Caco-2 (cell line): ENCODE measurements at regions not wholly inside any gene's neighbourhood (a gene's known extent, or its start where the extent isn't known, plus 50 kb on each side); places are given as distances from the start of the nearest gene placed in this dataset.

Experiments
- BruUV-seq: library from RNA; stranded (reverse); fragments of 400-500 nt; replicated peaks from 2 replicates; lab custom pipeline; 2021; lab: Mats Ljungman, UMichigan
- CTCF ChIA-PET: fragments of 300-600 bp; sonication (Branson Sonifier 250); formaldehyde crosslinking; loops from one replicate; lab custom pipeline; 2022; ENCODE audit warnings: antibody characterized with exemption; lab: Charles Lee
- POLR2A ChIA-PET: fragments of 300-600 bp; sonication (Branson Sonifier 250); formaldehyde crosslinking; loops from one replicate; lab custom pipeline; 2022; ENCODE audit warnings: antibody characterized with exemption; lab: Charles Lee
- DNase-seq, 2 experiments: peaks; one replicate each; pipeline versions ENCODE4 v3.0.0 to v3.0.0-alpha.2; 2020 to 2022
- H3K27me3 ChIP-seq: replicated peaks from 2 replicates; pipeline ENCODE4 v1.6.0; 2011; ENCODE audit warnings: low read length; ENCODE audit not compliant: control insufficient read depth, insufficient read depth
- H3K36me3 ChIP-seq: 2 replicates; pipeline ENCODE4 v1.5.1; 2011; ENCODE audit warnings: low read length; ENCODE audit not compliant: control insufficient read depth, insufficient read depth
- H3K4me1 ChIP-seq: fragments of 250-450 bp; sonication (Bioruptor Pico); 2 replicates; pipeline ENCODE4 v1.5.1; 2020; ENCODE audit warnings: mild to moderate bottlenecking
- H3K4me3 ChIP-seq: 2 replicates; pipeline ENCODE4 v1.5.1; 2011; ENCODE audit warnings: low read depth, mild to moderate bottlenecking, control low read depth, low read length
- H3K9me3 ChIP-seq: fragments of 250-450 bp; sonication (Bioruptor Pico); 2 replicates; pipeline ENCODE4 v1.5.1; 2020; ENCODE audit warnings: mild to moderate bottlenecking, moderate library complexity
- H3K27ac Mint-ChIP-seq: one replicate; pipeline ENCODE4 v1.8.0; 2022; ENCODE audit warnings: mixed read lengths; ENCODE audit not compliant: unreplicated experiment
- H3K27me3 Mint-ChIP-seq: one replicate; pipeline ENCODE4 v1.8.0; 2022; ENCODE audit warnings: mixed read lengths; ENCODE audit not compliant: insufficient read depth, unreplicated experiment
- H3K36me3 Mint-ChIP-seq: one replicate; pipeline ENCODE4 v1.8.0; 2022; ENCODE audit warnings: mild to moderate bottlenecking, mixed read lengths; ENCODE audit not compliant: insufficient read depth, unreplicated experiment
- H3K4me1 Mint-ChIP-seq: one replicate; pipeline ENCODE4 v1.8.0; 2022; ENCODE audit warnings: low read depth, mixed read lengths; ENCODE audit not compliant: unreplicated experiment
- H3K4me3 Mint-ChIP-seq: one replicate; pipeline ENCODE4 v1.8.0; 2022; ENCODE audit warnings: mild to moderate bottlenecking, moderate library complexity, mixed read lengths; ENCODE audit not compliant: unreplicated experiment
- H3K9me3 Mint-ChIP-seq: one replicate; pipeline ENCODE4 v1.8.0; 2022; ENCODE audit warnings: mixed read lengths; ENCODE audit not compliant: unreplicated experiment
- intact Hi-C: fragments of 100-400 bp; cut with micrococcal nuclease; formaldehyde crosslinking; loops from one replicate; pipeline ENCODE4 v1.10.0; 2022; ENCODE audit not compliant: unreplicated experiment
- TF ChIP-seq, protein P1 (sequence below), 2 experiments: fragments of 200-600 bp in 1 of 2; IDR thresholded peaks; 1 replicate in 1 of 2; 2 replicates in 1 of 2; pipeline versions ENCODE4 v1.5.1 to v1.8.0; 2011 to 2022; ENCODE audit warnings: antibody characterized with exemption in 1 of 2, control low read depth in 1 of 2, inconsistent platforms in 1 of 2, low read depth in 1 of 2, low read length in 1 of 2, mild to moderate bottlenecking in 1 of 2, moderate library complexity in 1 of 2; ENCODE audit not compliant: insufficient read depth in 1 of 2, severe bottlenecking in 1 of 2, unreplicated experiment in 1 of 2

DNA sequence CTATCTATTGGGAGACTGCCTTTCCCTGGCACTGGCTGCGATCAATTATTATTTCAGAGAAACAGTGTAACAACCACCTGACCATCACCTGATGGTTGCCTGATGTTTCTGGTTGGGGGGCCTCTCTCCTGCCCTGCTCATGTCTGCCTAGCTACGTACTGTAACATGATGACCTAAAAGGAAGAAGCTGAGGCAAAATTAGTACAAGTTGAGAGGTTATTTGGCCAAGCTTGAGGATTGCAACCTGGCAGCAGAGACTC is 58.3 kb downstream of the OLFML3 start:
- H3K36me3 ChIP-seq: no peaks in the 10 kb centered on the region
- CTCF ChIA-PET: no interaction called here
- BruUV-seq: no TSS peak

DNA sequence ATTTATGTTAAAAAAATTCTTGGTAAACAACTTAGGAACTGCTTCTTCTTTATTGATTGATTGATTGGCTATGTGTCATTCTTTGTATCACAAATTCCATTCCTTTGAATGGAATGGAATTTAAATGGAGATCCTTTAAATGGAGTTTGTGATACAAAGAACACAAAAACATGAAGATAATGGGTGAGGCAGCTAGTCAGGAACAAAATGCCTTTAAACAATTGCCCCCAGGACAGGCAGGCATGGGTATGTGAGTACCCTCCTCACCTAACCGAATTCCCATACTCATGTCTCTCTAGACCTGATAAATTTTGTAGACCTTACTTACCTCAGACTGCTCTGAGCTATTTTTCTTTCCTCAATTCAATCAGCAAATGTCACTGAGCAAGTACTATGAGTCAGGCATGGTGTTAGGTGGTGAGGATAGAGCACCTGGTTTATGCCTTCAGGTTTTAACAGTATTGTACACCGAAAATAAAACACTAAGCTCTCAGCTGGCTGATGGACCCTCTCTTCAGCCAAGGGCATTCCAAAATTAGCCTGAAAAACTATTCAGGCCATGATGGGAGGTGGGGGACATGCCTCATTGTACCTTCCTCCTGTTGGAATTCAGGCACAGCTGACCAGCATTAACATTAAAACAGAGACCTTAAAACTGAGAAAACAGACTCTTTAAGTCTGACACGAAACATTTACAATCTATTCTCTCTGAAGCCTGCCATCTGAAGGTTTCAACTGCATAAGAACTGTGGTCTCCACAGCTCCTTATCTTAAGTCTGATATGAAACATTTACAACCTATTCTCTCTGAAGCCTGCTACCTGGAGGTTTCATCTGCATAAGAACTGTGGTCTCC is 58.9 kb downstream of the OLFML3 start:
- Mint-ChIP-seq H3K27me3 (no peaks in the 10 kb centered on the region), H3K36me3 (no peaks in the 10 kb centered on the region), H3K4me1 (no peaks in the 10 kb centered on the region), H3K9me3 (no peaks in the 10 kb centered on the region), H3K27ac (no peak overlapping the region), H3K4me3 (no peak overlapping the region)
- ChIA-PET CTCF (no interaction called here), POLR2A (no interaction called here)
- no peak for DNase-seq
- Histone ChIP-seq H3K27me3 (no peaks in the 10 kb centered on the region), H3K36me3 (no peaks in the 10 kb centered on the region), H3K4me1 (peaks cover 25% of the 10 kb centered on the region), H3K9me3 (peaks cover 4% of the 10 kb centered on the region; the same call in 1 of the 2 replicates), H3K4me3 (no peak overlapping the region)
- intact Hi-C loops: no loop called here
- TF ChIP-seq, protein P1, sequence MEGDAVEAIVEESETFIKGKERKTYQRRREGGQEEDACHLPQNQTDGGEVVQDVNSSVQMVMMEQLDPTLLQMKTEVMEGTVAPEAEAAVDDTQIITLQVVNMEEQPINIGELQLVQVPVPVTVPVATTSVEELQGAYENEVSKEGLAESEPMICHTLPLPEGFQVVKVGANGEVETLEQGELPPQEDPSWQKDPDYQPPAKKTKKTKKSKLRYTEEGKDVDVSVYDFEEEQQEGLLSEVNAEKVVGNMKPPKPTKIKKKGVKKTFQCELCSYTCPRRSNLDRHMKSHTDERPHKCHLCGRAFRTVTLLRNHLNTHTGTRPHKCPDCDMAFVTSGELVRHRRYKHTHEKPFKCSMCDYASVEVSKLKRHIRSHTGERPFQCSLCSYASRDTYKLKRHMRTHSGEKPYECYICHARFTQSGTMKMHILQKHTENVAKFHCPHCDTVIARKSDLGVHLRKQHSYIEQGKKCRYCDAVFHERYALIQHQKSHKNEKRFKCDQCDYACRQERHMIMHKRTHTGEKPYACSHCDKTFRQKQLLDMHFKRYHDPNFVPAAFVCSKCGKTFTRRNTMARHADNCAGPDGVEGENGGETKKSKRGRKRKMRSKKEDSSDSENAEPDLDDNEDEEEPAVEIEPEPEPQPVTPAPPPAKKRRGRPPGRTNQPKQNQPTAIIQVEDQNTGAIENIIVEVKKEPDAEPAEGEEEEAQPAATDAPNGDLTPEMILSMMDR (IDR thresholded peaks at IDR 0.05; ENCODE audit: insufficient read depth in 1 of 2, low read depth in 1 of 2, low read length in 1 of 2, severe bottlenecking in 1 of 2, unreplicated experiment in 1 of 2): no peak
- no TSS peak for BruUV-seq

More for the DNA sequence above, 58.3 kb downstream of the OLFML3 start:
- peaks cover 9% of the 10 kb centered on the region; the same call in 1 of the 2 replicates for H3K9me3 ChIP-seq
- intact Hi-C loops: no loop called here
- no peak overlapping the region for H3K4me3 Mint-ChIP-seq
- H3K4me3 ChIP-seq: no peak overlapping the region
- no peak for DNase-seq
- no peaks in the 10 kb centered on the region for H3K36me3 Mint-ChIP-seq
- POLR2A ChIA-PET: no interaction called here
- TF ChIP-seq, protein P1 (IDR thresholded peaks at IDR 0.05; ENCODE audit: insufficient read depth in 1 of 2, low read depth in 1 of 2, low read length in 1 of 2, severe bottlenecking in 1 of 2, unreplicated experiment in 1 of 2): no peak
- H3K27ac Mint-ChIP-seq: no peak overlapping the region
- H3K9me3 Mint-ChIP-seq: no peaks in the 10 kb centered on the region
- H3K4me1 ChIP-seq: peaks cover 32% of the 10 kb centered on the region
- no peaks in the 10 kb centered on the region for H3K27me3 Mint-ChIP-seq
- no peaks in the 10 kb centered on the region for H3K4me1 Mint-ChIP-seq
- no peaks in the 10 kb centered on the region for H3K27me3 ChIP-seq
